SK-N-SH (cell line): ENCODE measurements at regions not wholly inside any gene's neighbourhood (a gene's known extent, or its start where the extent isn't known, plus 50 kb on each side); places are given as distances from the start of the nearest gene placed in this dataset.

ENCODE experiments used
- EZH2phosphoT487 ChIP-seq: fragments of 200-600 bp; sonication (generic); IDR thresholded peaks from 2 replicates; pipeline ENCODE4 v1.6.1; 2017; ENCODE audit warnings: low read depth, mixed run types, mild to moderate bottlenecking, antibody characterized with exemption, moderate library complexity, borderline replicate concordance
- JUND ChIP-seq: IDR thresholded peaks from 2 replicates; pipeline ENCODE4 v1.4.0; 2012
- MAX ChIP-seq: IDR thresholded peaks from 2 replicates; pipeline ENCODE4 v1.4.0; 2012; ENCODE audit warnings: low read depth
- NFIC ChIP-seq: IDR thresholded peaks from 2 replicates; pipeline ENCODE4 v1.4.0; 2012; ENCODE audit warnings: borderline replicate concordance
- POLR2AphosphoS5 ChIP-seq: IDR thresholded peaks from 2 replicates; pipeline ENCODE4 v1.6.1; 2012; ENCODE audit warnings: low read depth, low read length
- RAD21 ChIP-seq: IDR thresholded peaks from 2 replicates; pipeline ENCODE4 v1.6.1; 2012; ENCODE audit warnings: mild to moderate bottlenecking, low read length
- RXRA ChIP-seq: IDR thresholded peaks from 2 replicates; pipeline ENCODE4 v1.4.0; 2012; ENCODE audit warnings: low read depth, mild to moderate bottlenecking, borderline replicate concordance
- YY1 ChIP-seq: IDR thresholded peaks from 2 replicates; pipeline ENCODE4 v1.4.0; 2012; ENCODE audit warnings: low read depth, mild to moderate bottlenecking
- TF ChIP-seq, protein P1 (sequence below): fragments of 200-600 bp; sonication (generic); IDR thresholded peaks from 2 replicates; pipeline ENCODE4 v1.6.1; 2017; ENCODE audit warnings: antibody characterized with exemption, mild to moderate bottlenecking, moderate library complexity
- TF ChIP-seq, protein P2 (sequence below): fragments of 150-350 bp; IDR thresholded peaks from 2 replicates; pipeline ENCODE4 v1.6.1; 2017; ENCODE audit warnings: antibody characterized with exemption, low read length, low read depth, borderline replicate concordance

DNA sequence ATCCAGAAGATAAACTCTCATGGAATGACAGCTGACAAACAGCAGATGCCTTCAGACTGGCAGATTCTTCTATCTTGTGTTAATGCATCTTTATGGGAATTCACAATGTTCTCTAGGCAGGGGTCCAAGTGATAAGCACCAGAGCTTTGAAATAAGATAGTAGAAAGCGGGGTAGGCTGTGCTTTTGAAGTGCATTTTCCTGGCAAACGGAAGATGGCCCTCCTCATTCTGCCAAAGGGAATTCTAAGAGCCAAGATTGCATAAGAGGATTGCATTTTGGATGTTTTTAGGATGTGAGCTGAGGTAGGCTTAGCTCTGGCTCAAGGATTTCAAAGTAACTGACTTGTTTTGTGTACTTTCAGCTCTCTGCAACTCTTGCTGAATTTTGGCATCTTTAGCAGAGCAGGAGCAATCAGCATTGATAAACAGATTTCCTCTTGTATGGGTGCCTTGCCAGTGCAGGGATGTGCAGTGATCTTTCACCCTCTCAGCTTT is 298.5 kb upstream of the KLF6 start:
- TF ChIP-seq, protein P1, sequence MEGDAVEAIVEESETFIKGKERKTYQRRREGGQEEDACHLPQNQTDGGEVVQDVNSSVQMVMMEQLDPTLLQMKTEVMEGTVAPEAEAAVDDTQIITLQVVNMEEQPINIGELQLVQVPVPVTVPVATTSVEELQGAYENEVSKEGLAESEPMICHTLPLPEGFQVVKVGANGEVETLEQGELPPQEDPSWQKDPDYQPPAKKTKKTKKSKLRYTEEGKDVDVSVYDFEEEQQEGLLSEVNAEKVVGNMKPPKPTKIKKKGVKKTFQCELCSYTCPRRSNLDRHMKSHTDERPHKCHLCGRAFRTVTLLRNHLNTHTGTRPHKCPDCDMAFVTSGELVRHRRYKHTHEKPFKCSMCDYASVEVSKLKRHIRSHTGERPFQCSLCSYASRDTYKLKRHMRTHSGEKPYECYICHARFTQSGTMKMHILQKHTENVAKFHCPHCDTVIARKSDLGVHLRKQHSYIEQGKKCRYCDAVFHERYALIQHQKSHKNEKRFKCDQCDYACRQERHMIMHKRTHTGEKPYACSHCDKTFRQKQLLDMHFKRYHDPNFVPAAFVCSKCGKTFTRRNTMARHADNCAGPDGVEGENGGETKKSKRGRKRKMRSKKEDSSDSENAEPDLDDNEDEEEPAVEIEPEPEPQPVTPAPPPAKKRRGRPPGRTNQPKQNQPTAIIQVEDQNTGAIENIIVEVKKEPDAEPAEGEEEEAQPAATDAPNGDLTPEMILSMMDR = no peak
- peak; percentile 54 for TF ChIP-seq RAD21
- peak; percentile 50; the same call in 1 of the 2 replicates for TF ChIP-seq POLR2AphosphoS5
- no peak for TF ChIP-seq EZH2phosphoT487
- no peak; the same call in 1 of the 2 replicates for TF ChIP-seq JUND
- TF ChIP-seq MAX = no peak; the same call in 1 of the 2 replicates
- TF ChIP-seq, protein P2, sequence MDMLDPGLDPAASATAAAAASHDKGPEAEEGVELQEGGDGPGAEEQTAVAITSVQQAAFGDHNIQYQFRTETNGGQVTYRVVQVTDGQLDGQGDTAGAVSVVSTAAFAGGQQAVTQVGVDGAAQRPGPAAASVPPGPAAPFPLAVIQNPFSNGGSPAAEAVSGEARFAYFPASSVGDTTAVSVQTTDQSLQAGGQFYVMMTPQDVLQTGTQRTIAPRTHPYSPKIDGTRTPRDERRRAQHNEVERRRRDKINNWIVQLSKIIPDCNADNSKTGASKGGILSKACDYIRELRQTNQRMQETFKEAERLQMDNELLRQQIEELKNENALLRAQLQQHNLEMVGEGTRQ = no peak
- no peak for TF ChIP-seq YY1
- TF ChIP-seq NFIC = peak; percentile 64; the same call in 1 of the 2 replicates
- TF ChIP-seq RXRA = no peak; the same call in 1 of the 2 replicates
